Pons (tissue), 1 donor: ENCODE measurements at regions not wholly inside any gene's neighbourhood (a gene's known extent, or its start where the extent isn't known, plus 50 kb on each side); places are given as distances from the start of the nearest gene placed in this dataset.
A peak's percentile ranks its signal among the peaks of the same experiment; 100 is the strongest.

Experiments used
- DNase-seq: peaks from one replicate; pipeline ENCODE4 v3.0.0-alpha.2; 2016; ENCODE audit warnings: low spot score

DNA sequence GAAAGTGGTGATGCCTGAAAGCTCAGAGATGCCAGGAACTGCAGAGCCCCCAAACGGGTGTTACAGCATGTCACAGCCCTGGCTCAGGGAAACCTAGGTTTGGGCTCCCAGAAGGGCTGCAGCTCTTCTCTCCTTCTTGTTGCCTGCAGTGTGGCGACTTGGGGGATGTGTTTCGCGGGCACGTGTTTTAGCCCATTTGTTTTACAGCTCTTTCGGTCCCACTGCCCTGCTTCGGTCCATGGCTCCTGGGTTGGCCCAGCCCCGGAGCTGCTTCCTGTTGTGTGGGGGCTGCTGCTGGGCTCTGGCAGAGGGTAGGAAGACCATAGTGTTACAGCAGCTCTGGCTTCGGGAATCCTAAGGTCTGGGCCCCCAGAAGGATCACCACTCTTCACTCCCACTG is 222.9 kb upstream of the RIOK2 start:
- DNase-seq, result no peak

DNA sequence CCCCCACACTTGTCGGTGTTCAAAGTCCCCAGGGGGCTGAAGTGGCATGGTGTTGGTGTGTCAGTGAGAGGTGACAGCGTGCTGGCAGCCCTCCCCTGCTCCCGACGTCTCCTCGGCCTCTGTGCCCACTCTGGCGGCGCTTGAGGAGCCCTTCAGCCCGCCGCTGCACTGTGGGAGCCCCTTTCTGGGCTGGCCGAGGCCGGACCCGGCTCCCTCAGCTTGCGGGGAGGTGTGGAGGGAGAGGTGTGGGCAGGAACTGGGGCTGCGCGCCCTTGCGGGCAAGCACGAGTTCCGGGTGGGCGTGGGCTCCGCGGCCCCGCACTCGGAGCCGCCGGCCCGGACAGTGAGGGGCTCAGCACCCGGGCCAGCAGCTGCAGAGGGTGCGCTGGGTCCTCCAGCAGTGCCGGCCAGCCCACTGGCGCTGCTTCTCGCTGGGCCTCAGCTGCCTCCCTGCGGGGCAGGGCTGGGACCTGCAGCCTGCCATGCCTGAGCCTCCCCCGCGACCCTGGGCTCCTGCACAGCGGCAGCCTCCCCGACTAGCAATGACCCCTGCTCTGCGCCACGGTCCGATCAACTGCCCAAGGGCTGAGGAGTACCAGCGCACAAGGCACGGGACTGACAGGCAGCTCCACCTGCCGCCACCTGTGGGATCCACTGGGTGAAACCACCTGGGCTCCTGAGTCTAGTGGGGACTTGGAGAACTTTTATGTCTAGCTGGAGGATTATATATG is 224.1 kb upstream of the RIOK2 start:
- DNase-seq, result no peak

- DNase-seq, result no peak
Observed at GRCh38 chr5:97408331-97408730, 225.3 kb upstream of the RIOK2 start.

DNA sequence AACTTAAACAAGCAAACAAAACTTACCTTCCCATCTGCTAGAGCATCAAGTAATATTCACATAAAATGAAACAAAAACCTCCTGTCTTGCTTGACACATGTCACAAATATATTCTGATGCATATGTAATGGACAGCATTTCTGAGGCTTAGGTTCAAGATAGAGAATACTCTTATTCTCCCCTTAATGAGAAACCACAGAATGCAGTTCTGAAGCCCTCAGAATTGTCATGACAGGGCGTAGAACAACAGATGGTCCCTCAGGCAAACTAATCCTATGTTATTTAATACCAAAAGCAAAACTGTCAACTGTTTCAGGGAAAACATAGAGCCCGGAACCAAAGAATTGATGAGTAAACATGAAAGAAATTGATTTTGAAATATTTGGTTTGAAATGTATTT is 229.9 kb upstream of the RIOK2 start:
- DNase-seq, result no peak

GRCh38 chr5:97417986-97418385 is 234.9 kb upstream of the RIOK2 start:
- DNase-seq, result no peak

- DNase-seq, result no peak
Observed at GRCh38 chr5:97418462-97418861, 235.4 kb upstream of the RIOK2 start.

GRCh38 chr5:97420646-97421045 is 237.6 kb upstream of the RIOK2 start:
- DNase-seq, result no peak

- no peak for DNase-seq
Observed at GRCh38 chr5:97422678-97423077, 239.6 kb upstream of the RIOK2 start.

GRCh38 chr5:97425511-97425910 is 242.5 kb upstream of the RIOK2 start:
- DNase-seq, result peak; percentile 34

DNA sequence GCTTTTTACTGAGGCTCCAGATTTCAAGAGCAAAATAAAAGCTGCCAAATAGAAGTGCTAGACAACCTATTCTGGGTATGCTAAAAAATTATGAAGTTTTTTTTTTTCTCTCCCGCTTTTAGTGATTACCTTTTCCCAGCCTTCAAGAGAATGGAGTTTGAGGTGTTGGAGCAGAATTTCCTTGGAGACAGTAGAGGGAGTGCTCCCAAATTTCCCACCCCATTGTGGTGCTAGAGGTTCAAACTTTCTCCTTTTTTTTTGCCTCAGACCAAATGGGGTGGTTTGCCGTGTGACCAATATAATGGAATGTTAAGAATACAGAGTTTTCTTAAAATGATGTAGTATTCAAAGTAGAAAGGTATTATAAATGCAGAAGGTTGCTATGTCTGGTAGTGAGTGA is 244.2 kb upstream of the RIOK2 start:
- no peak for DNase-seq

DNA sequence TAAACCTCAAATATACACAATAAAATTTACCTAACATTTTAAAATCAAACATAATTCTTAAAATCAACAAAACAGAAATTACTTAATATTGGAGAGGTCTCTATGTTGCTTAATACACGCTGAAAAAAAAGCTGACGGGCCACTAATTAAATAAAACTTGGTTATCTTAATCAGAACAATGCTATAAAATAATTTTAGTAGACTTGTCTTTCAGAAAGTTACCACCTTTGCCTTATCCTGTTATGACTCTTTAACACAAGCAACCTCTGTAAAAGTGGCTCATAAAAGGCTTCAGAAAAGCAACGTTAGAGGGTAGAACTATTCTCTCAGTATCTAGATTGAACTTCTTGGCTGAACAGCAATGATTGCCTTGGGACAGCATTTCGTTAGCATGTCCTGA is 251.0 kb upstream of the RIOK2 start:
- no peak for DNase-seq

DNA sequence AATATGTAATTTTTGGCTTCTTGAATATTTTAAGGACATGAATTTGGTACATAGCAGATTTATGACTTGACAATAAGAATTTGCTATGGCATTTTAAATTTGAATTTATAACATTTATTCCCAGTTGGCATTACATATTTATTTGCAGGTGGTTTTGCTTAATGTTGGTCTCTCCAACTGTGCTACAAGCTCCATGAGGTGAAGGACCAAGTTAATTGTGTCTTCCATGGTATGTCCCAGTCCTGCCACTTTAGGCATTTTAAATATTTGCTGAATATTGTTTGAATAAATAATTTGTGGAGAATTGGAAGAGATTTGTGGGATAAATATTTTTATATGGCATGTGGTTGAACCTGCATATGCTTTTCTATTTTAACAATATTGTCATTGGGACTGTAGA is 253.4 kb upstream of the RIOK2 start:
- no peak for DNase-seq

DNA sequence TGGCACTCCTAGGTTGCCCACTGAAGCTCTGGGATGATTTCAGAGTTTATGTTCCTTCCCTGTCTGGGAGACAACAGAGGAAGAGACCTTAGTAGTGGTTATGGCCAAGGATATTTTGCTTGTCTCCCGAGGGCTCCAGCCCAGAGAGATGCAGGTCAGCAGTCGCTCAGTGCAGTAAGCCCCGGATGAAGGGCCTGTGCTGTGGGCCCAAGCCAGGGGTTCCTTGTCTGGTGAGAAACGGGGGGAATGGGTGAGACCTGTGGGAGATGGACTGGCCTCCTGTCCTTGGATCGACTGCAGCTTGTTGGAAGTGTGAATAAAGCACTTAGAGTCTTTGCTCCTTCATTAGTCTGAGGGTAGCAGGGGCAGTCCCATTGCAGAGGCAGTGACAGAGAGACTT is 260.7 kb upstream of the RIOK2 start:
- no peak for DNase-seq

- DNase-seq, result no peak
Observed at GRCh38 chr5:97449172-97449571, 266.1 kb upstream of the RIOK2 start.

- DNase-seq, result peak; percentile 92
Observed at GRCh38 chr5:97452646-97453045, 269.6 kb upstream of the RIOK2 start.

DNA sequence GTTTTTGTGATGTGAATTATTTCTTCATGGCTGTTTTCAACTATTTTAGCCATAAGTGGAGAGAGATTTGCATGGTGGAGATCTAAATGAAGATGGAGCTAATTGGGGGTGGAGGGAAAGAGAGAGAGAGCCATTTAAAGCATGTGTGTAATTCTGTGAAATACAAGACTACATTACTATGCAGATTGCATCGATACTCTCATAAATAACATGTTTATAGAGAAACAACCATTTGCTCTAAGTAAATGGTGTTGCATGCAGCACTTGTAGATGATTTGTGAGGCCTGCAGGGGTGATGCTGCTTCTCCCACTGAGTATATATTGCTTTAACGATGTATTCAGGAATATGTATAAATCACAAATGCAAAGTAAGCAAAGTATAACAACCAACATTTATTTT is 270.2 kb upstream of the RIOK2 start:
- peak; percentile 27 for DNase-seq

- peak; percentile 25 for DNase-seq
Observed at GRCh38 chr5:97454015-97454414, 271.0 kb upstream of the RIOK2 start.

GRCh38 chr5:97455996-97456395 is 272.9 kb upstream of the RIOK2 start:
- DNase-seq, result no peak

GRCh38 chr5:97458851-97459250 is 275.8 kb upstream of the RIOK2 start:
- no peak for DNase-seq

DNA sequence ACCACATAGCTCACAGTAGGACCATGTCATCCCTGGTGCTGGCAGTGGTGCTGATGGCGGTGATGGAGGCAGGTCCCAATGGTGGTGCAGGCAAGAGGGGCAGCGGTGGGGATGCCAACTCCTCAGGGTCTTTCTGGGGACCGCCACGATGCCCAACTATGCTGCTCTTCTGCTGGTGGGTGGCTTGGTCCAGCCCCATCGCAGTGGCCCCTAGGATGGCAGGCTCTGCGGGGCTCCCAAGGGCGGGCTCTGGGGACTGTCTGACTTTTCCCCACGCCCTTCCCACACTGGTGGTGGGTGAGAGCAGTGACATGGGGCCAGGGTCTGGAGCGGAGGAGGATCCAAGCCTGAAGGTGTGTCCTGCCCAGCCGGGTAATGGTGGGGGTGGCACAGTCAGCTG is 288.9 kb upstream of the RIOK2 start:
- no peak for DNase-seq

DNA sequence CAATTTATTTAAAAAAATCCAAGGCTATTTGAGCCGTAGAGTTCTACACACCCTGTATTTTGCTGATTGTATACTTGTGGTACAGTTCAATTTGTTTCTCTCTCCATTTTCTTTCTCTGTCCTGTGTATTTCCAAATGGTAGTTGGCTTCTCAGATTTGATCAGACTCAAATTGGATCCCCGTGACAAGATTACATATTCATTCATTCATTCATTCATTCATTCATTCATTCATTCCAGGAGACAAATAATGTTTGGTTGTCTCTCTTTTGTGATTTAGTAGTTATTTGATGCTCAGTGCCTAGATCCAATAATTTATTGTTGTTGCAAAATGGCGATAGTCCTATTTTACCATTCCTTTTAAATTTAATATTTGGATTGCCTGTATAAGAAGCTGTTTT is 292.8 kb upstream of the RIOK2 start:
- no peak for DNase-seq

DNA sequence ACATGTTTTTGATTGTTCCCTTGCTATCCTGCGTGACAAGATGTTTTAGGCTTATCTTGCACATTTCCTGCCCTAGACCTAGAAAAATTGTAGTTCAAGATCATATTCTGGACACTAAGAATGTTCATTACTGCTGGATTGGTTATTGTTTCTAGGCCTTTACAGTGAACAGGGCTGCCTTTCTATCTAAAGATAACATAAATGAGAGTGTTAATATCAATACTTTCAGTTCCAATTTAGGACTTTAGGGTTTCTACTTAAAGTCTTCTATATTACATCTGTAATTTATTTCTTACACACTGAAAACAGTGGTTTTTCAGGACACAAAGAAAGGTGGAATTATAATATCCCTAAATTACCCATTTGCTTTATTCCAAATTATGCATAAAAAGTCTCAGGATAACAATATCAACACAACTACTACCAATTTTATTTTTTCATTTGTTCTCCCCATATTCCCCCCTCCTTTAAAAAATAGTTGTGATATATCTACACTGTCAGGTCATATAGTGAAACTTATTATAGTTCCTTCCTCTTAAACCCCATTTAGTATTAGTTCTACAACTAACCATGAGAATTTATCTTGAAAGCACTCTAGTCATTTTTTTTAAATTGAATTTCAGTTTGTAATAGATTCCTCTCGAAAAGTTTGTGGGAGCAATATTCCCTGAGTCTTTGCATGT is 293.9 kb upstream of the RIOK2 start:
- no peak for DNase-seq

GRCh38 chr5:97478483-97478882 is 295.4 kb upstream of the RIOK2 start:
- DNase-seq, result no peak

DNA sequence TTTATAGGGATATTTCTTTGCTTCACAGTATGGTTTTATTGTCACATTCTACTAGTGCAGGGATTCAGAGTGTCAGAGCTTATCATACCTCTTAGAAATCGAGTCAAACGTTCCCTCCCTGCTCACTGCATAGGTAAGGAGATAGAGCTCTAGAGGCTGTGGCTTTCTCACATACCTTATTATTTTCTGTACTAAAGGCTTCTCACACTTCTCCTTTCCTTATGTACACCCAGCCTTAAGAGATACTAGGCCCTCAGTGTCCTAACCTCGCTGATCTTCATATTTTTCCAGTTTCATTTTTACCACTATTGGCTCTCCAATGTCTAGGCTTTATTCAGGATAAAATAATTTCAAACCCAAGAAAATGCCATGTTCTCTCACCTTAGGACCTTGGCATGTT is 297.3 kb upstream of the RIOK2 start:
- no peak for DNase-seq
